BLaER1 (cell line): ENCODE measurements at regions not wholly inside any gene's neighbourhood (a gene's known extent, or its start where the extent isn't known, plus 50 kb on each side); places are given as distances from the start of the nearest gene placed in this dataset.

Experiments used
- H3K27ac ChIP-seq: shearing (Covaris generic); formaldehyde crosslinking; 2 replicates; pipeline ENCODE4 v1.8.1; 2022
- H3K27me3 ChIP-seq: shearing (Covaris generic); formaldehyde crosslinking; 2 replicates; pipeline ENCODE4 v1.8.1; 2022
- H3K36me3 ChIP-seq: shearing (Covaris generic); formaldehyde crosslinking; 2 replicates; pipeline ENCODE4 v1.8.1; 2022
- H3K4me1 ChIP-seq: shearing (Covaris generic); formaldehyde crosslinking; 2 replicates; pipeline ENCODE4 v1.8.1; 2022
- H3K4me2 ChIP-seq: shearing (Covaris generic); formaldehyde crosslinking; 2 replicates; pipeline ENCODE4 v1.8.1; 2022
- H3K4me3 ChIP-seq: shearing (Covaris generic); formaldehyde crosslinking; 2 replicates; pipeline ENCODE4 v1.8.1; 2022
- H3K9ac ChIP-seq: shearing (Covaris generic); formaldehyde crosslinking; 2 replicates; pipeline ENCODE4 v1.8.1; 2022
- H3K9me3 ChIP-seq: shearing (Covaris generic); formaldehyde crosslinking; 2 replicates; pipeline ENCODE4 v1.8.1; 2022
- H4K20me1 ChIP-seq: shearing (Covaris generic); formaldehyde crosslinking; 2 replicates; pipeline ENCODE4 v1.8.1; 2022
- Cebpa-rat ChIP-seq: shearing (Covaris generic); IDR thresholded peaks from 2 replicates; pipeline ENCODE4 v1.8.1; 2022

DNA sequence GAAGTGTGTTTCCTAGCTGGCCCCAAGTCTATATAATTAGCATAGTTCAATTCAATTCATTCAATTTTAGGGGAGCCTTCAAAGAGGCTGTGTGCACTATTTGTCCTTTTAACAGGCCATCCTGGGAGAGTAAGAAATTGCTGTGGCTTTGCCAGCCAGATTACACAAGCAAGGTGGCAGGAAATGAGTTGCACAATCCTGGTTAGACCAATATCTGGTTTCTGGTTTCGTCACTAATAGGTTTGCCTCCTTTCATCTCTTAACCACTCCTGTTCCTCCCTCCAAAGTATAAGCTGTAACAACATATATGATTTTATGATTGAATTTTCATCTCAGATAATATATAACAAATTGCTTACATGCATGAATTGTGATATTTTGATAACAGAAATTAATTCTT, 84.1 kb upstream of the NEGR1 start:
- peak; percentile 72 for TF ChIP-seq Cebpa-rat
- Histone ChIP-seq H3K36me3 (no peaks in the 10 kb centered on the region), H3K4me3 (no peak overlapping the region), H4K20me1 (no peaks in the 10 kb centered on the region), H3K4me2 (no peak overlapping the region), H3K9me3 (no peaks in the 10 kb centered on the region), H3K9ac (no peak overlapping the region), H3K4me1 (no peaks in the 10 kb centered on the region), H3K27ac (no peak overlapping the region), H3K27me3 (no peaks in the 10 kb centered on the region)

DNA sequence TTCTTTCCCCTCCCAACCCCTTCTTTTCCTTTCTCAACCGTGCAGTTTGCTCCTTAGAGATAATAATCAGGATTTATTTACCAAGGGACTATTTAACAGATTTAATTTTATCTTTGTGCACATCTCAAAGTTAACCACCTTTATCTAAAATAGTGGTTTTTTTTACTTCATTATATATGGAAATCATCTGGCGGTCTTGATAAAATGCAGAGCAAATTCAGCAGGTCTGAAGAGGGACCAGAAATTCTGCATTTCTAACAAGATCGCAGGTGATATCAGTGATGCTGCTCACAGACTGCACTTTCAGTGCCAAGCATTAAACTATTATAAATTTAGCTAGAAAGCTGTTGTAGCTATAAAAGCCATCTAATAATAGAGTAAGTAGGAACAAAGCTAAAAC, 83.4 kb upstream of the NEGR1 start:
- Histone ChIP-seq H3K27me3 (no peaks in the 10 kb centered on the region), H3K9ac (no peak overlapping the region), H4K20me1 (no peaks in the 10 kb centered on the region), H3K27ac (no peak overlapping the region), H3K36me3 (no peaks in the 10 kb centered on the region), H3K9me3 (no peaks in the 10 kb centered on the region), H3K4me1 (no peaks in the 10 kb centered on the region), H3K4me2 (no peak overlapping the region), H3K4me3 (no peak overlapping the region)
- TF ChIP-seq Cebpa-rat, result no peak

DNA sequence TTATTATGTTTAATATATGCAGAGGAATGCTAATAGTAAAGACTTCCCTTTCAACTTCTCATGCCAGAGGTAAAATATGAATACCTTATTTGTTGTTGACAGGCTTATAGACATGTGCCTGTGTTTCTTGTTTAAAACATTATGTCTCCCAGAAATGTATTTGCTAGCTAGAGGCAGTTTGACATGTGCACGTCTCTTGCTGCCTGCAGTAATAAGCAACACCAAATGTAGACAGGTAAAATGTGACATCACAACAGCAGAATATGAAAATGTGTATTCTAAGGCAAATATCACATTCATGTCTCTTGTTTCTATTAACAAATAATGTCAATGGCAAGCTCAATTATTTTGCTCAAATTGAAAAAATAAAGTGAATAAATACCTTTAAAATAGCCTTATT, 80.2 kb upstream of the NEGR1 start:
- H3K4me2 ChIP-seq, result no peak overlapping the region
- no peaks in the 10 kb centered on the region for H4K20me1 ChIP-seq
- no peak overlapping the region for H3K9ac ChIP-seq
- no peak overlapping the region for H3K27ac ChIP-seq
- no peak for TF ChIP-seq Cebpa-rat
- no peak overlapping the region for H3K4me3 ChIP-seq
- H3K4me1 ChIP-seq, result no peaks in the 10 kb centered on the region
- H3K36me3 ChIP-seq, result no peaks in the 10 kb centered on the region
- H3K9me3 ChIP-seq, result no peaks in the 10 kb centered on the region
- no peaks in the 10 kb centered on the region for H3K27me3 ChIP-seq

DNA sequence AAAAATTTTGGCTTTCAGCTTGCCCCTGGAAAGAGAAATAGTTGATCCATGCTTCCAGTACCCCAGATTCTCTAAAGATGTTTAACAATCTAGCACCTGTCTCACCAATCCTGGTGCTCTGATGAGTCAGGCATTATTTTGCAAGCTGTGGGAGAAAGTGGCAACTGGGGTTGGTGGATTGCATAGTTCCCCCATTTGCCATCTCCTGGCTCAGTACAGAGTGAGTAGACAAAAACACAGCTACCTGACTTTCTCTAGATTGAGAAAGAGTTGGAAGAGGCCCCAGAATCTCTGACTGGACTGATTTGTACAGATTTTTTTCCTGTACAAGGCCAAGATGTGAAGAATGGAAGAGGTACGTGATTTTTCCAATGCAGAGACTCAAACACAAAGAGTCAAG, 75.1 kb upstream of the NEGR1 start:
- Histone ChIP-seq H3K27me3 (no peaks in the 10 kb centered on the region), H3K36me3 (no peaks in the 10 kb centered on the region), H3K4me3 (no peak overlapping the region), H3K9me3 (no peaks in the 10 kb centered on the region), H3K27ac (no peak overlapping the region), H4K20me1 (no peaks in the 10 kb centered on the region), H3K4me2 (no peak overlapping the region), H3K4me1 (no peaks in the 10 kb centered on the region), H3K9ac (no peak overlapping the region)
- TF ChIP-seq Cebpa-rat, result no peak

DNA sequence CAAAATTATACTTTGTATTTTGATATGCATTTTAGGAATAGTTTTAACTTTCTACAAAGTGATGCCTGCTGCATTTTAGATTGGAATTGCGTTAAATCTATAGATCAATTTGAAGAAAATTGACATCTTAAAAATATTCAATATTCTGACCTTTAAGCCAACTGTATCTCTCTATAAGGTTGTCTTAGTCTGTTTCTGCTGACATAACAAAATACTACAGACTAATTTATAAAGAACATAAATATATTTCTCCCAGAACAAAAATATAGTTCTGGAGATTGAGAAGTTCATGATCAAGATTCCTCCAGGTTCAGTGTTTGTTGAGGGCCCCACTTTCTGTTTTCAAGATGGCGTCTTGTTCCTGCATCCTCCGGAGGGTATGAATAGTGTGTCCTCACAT, 73.6 kb upstream of the NEGR1 start:
- TF ChIP-seq Cebpa-rat, result no peak
- Histone ChIP-seq H3K4me1 (no peaks in the 10 kb centered on the region), H3K27me3 (no peaks in the 10 kb centered on the region), H3K4me2 (no peak overlapping the region), H4K20me1 (no peaks in the 10 kb centered on the region), H3K36me3 (no peaks in the 10 kb centered on the region), H3K9ac (no peak overlapping the region), H3K4me3 (no peak overlapping the region), H3K9me3 (no peaks in the 10 kb centered on the region), H3K27ac (no peak overlapping the region)

DNA sequence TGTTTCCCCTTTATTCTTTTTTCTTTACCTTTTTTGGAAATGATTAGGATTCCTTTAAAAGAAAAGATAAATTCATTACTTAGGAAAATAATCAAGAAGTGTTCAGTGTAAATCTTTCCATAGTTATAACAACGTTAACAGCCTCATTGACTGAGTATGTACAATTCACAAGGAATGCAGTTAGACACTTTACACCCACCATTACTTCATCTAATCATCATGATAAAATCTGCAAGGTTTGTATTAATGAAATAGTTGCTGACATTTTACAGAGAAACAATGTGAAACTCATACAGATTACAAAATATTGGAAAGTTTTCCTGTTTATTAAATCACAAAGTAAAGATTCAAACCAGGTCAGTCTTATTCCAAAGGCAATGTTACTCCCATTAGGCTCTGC, 59.3 kb upstream of the NEGR1 start:
- Histone ChIP-seq H3K4me3 (no peak overlapping the region), H3K27me3 (no peaks in the 10 kb centered on the region), H3K4me2 (no peak overlapping the region), H3K27ac (no peak overlapping the region), H3K9me3 (no peaks in the 10 kb centered on the region), H4K20me1 (no peaks in the 10 kb centered on the region), H3K9ac (no peak overlapping the region), H3K4me1 (no peaks in the 10 kb centered on the region), H3K36me3 (no peaks in the 10 kb centered on the region)
- TF ChIP-seq Cebpa-rat, result no peak

DNA sequence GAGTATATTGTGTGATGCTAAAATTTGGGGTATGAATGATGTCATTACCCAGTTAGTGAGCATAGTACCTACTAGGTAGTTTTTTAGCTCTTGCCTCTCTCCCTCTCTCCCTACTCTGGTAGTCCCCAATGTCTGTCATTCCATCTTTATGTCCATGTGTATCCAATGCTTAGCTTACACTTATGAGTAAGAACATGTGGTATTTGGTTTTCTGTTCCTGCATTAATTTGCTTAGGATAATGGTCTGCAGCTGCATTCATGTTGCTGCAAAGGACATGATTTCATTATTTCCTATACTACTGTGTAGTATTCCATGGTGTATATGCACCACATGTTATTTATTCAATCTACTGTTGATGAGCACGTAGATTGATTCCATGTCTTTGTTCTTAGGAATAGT, 54.4 kb upstream of the NEGR1 start:
- Histone ChIP-seq H3K9me3 (no peaks in the 10 kb centered on the region), H3K27me3 (no peaks in the 10 kb centered on the region), H3K4me1 (no peaks in the 10 kb centered on the region), H3K27ac (no peak overlapping the region), H3K36me3 (no peaks in the 10 kb centered on the region), H4K20me1 (no peaks in the 10 kb centered on the region), H3K4me2 (no peak overlapping the region), H3K4me3 (no peak overlapping the region), H3K9ac (no peak overlapping the region)
- no peak for TF ChIP-seq Cebpa-rat
